ENCODE measurements at regions not wholly inside any gene's neighbourhood (a gene's known extent, or its start where the extent isn't known, plus 50 kb on each side); places are given as distances from the start of the nearest gene placed in this dataset.

- Histone ChIP-seq H3K4me2 (ENCODE audit: low read depth, low read length, poor library complexity, severe bottlenecking) (no peak overlapping the region), H3K27ac (ENCODE audit: low read length) (no peak overlapping the region)
Measured at GRCh38 chrX:87236830-87237440, 280.7 kb upstream of the KLHL4 start.

GRCh38 chrX:87265518-87265917 is 252.1 kb upstream of the KLHL4 start:
- H4K20me1 ChIP-seq (ENCODE audit: insufficient read depth, low read depth, low read length), result no peaks in the 10 kb centered on the region
- no peaks in the 10 kb centered on the region for H3K9me2 ChIP-seq (replicated peaks; ENCODE audit: insufficient read depth, low read length)
- H3K27ac ChIP-seq (ENCODE audit: low read length), result no peak overlapping the region
- no peak overlapping the region for H3K4me2 ChIP-seq (ENCODE audit: low read depth, low read length, poor library complexity, severe bottlenecking)
- no peaks in the 10 kb centered on the region; the same call in 1 of the 2 replicates for H3K36me3 ChIP-seq (ENCODE audit: insufficient read depth, low read length)
- H3K4me3 ChIP-seq (ENCODE audit: low read length), result no peak overlapping the region
- no peak overlapping the region for H2AFZ ChIP-seq (ENCODE audit: low read length)
- H3K9me3 ChIP-seq (ENCODE audit: low read length), result peaks cover 29% of the 10 kb centered on the region
- DNase-seq, result no peak
- H3K9ac ChIP-seq (ENCODE audit: low read length), result no peak overlapping the region
- no peaks in the 10 kb centered on the region for H3K79me2 ChIP-seq (ENCODE audit: low read length)
- H3K4me1 ChIP-seq (ENCODE audit: low read length), result no peaks in the 10 kb centered on the region
- no peaks in the 10 kb centered on the region for H3K27me3 ChIP-seq (ENCODE audit: low read length)

More at GRCh38 chrX:87236830-87237440, 280.7 kb upstream of the KLHL4 start:
- H3K36me3 ChIP-seq (ENCODE audit: insufficient read depth, low read length), result no peaks in the 10 kb centered on the region
- DNase-seq, result no peak
- H2AFZ ChIP-seq (ENCODE audit: low read length), result no peak overlapping the region
- H4K20me1 ChIP-seq (ENCODE audit: insufficient read depth, low read depth, low read length), result no peaks in the 10 kb centered on the region
- H3K79me2 ChIP-seq (ENCODE audit: low read length), result no peaks in the 10 kb centered on the region
- no peaks in the 10 kb centered on the region for H3K4me1 ChIP-seq (ENCODE audit: low read length)
- no peak overlapping the region for H3K9ac ChIP-seq (ENCODE audit: low read length)
- no peaks in the 10 kb centered on the region for H3K27me3 ChIP-seq (ENCODE audit: low read length)
- peaks cover 17% of the 10 kb centered on the region; the same call in 1 of the 2 replicates for H3K9me3 ChIP-seq (ENCODE audit: low read length)
- no peaks in the 10 kb centered on the region for H3K9me2 ChIP-seq (replicated peaks; ENCODE audit: insufficient read depth, low read length)
- H3K4me3 ChIP-seq (ENCODE audit: low read length), result no peak overlapping the region

- Histone ChIP-seq H3K27me3 (ENCODE audit: low read length) (no peaks in the 10 kb centered on the region), H3K4me3 (ENCODE audit: low read length) (no peak overlapping the region), H3K36me3 (ENCODE audit: insufficient read depth, low read length) (no peaks in the 10 kb centered on the region), H3K9me3 (ENCODE audit: low read length) (peaks cover 15% of the 10 kb centered on the region), H2AFZ (ENCODE audit: low read length) (no peak overlapping the region), H3K27ac (ENCODE audit: low read length) (no peak overlapping the region), H3K4me1 (ENCODE audit: low read length) (no peaks in the 10 kb centered on the region), H3K9me2 (replicated peaks; ENCODE audit: insufficient read depth, low read length) (no peaks in the 10 kb centered on the region), H3K79me2 (ENCODE audit: low read length) (no peaks in the 10 kb centered on the region), H4K20me1 (ENCODE audit: insufficient read depth, low read depth, low read length) (no peaks in the 10 kb centered on the region), H3K4me2 (ENCODE audit: low read depth, low read length, poor library complexity, severe bottlenecking) (no peak overlapping the region), H3K9ac (ENCODE audit: low read length) (no peak overlapping the region)
- no peak for DNase-seq
Measured at GRCh38 chrX:87272491-87272890, 245.1 kb upstream of the KLHL4 start.

- H3K4me1 ChIP-seq (ENCODE audit: low read length), result no peaks in the 10 kb centered on the region
- no peak overlapping the region for H3K4me3 ChIP-seq (ENCODE audit: low read length)
- H3K4me2 ChIP-seq (ENCODE audit: low read depth, low read length, poor library complexity, severe bottlenecking), result no peak overlapping the region
- no peaks in the 10 kb centered on the region for H3K27me3 ChIP-seq (ENCODE audit: low read length)
- H2AFZ ChIP-seq (ENCODE audit: low read length), result no peak overlapping the region
- no peak overlapping the region for H3K9ac ChIP-seq (ENCODE audit: low read length)
- H3K36me3 ChIP-seq (ENCODE audit: insufficient read depth, low read length), result no peaks in the 10 kb centered on the region
- no peak overlapping the region for H3K27ac ChIP-seq (ENCODE audit: low read length)
- H3K9me3 ChIP-seq (ENCODE audit: low read length), result peaks cover 3% of the 10 kb centered on the region; the same call in 1 of the 2 replicates
- H3K79me2 ChIP-seq (ENCODE audit: low read length), result no peaks in the 10 kb centered on the region
- peak; percentile 75 for DNase-seq
- H3K9me2 ChIP-seq (replicated peaks; ENCODE audit: insufficient read depth, low read length), result no peaks in the 10 kb centered on the region
- no peaks in the 10 kb centered on the region for H4K20me1 ChIP-seq (ENCODE audit: insufficient read depth, low read depth, low read length)
Measured at GRCh38 chrX:87299563-87300160, 217.9 kb upstream of the KLHL4 start.

- no peak overlapping the region for H2AFZ ChIP-seq (ENCODE audit: low read length)
- H3K27me3 ChIP-seq (ENCODE audit: low read length), result no peaks in the 10 kb centered on the region
- no peak overlapping the region for H3K9ac ChIP-seq (ENCODE audit: low read length)
- no peak overlapping the region for H3K4me3 ChIP-seq (ENCODE audit: low read length)
- no peak overlapping the region for H3K27ac ChIP-seq (ENCODE audit: low read length)
- H3K36me3 ChIP-seq (ENCODE audit: insufficient read depth, low read length), result no peaks in the 10 kb centered on the region
- no peak overlapping the region for H3K4me2 ChIP-seq (ENCODE audit: low read depth, low read length, poor library complexity, severe bottlenecking)
- no peaks in the 10 kb centered on the region for H3K79me2 ChIP-seq (ENCODE audit: low read length)
- H3K9me3 ChIP-seq (ENCODE audit: low read length), result no peaks in the 10 kb centered on the region
- no peak for DNase-seq
- H3K4me1 ChIP-seq (ENCODE audit: low read length), result no peaks in the 10 kb centered on the region
- no peaks in the 10 kb centered on the region for H4K20me1 ChIP-seq (ENCODE audit: insufficient read depth, low read depth, low read length)
- H3K9me2 ChIP-seq (replicated peaks; ENCODE audit: insufficient read depth, low read length), result no peaks in the 10 kb centered on the region
Measured at GRCh38 chrX:87310780-87311179, 206.8 kb upstream of the KLHL4 start.

GRCh38 chrX:87327267-87327666 is 190.3 kb upstream of the KLHL4 start:
- H2AFZ ChIP-seq (ENCODE audit: low read length), result no peak overlapping the region

GRCh38 chrX:87337267-87337666 is 180.3 kb upstream of the KLHL4 start:
- H3K36me3 ChIP-seq (ENCODE audit: insufficient read depth, low read length), result no peaks in the 10 kb centered on the region
- H2AFZ ChIP-seq (ENCODE audit: low read length), result no peak overlapping the region
- DNase-seq, result no peak
- no peaks in the 10 kb centered on the region for H3K79me2 ChIP-seq (ENCODE audit: low read length)
- H3K9ac ChIP-seq (ENCODE audit: low read length), result no peak overlapping the region
- no peaks in the 10 kb centered on the region for H3K9me3 ChIP-seq (ENCODE audit: low read length)
- no peaks in the 10 kb centered on the region for H3K4me1 ChIP-seq (ENCODE audit: low read length)
- H4K20me1 ChIP-seq (ENCODE audit: insufficient read depth, low read depth, low read length), result no peaks in the 10 kb centered on the region
- no peak overlapping the region for H3K4me3 ChIP-seq (ENCODE audit: low read length)
- H3K27ac ChIP-seq (ENCODE audit: low read length), result no peak overlapping the region
- H3K27me3 ChIP-seq (ENCODE audit: low read length), result no peaks in the 10 kb centered on the region
- no peak overlapping the region for H3K4me2 ChIP-seq (ENCODE audit: low read depth, low read length, poor library complexity, severe bottlenecking)
- no peaks in the 10 kb centered on the region for H3K9me2 ChIP-seq (replicated peaks; ENCODE audit: insufficient read depth, low read length)

More at GRCh38 chrX:87327267-87327666, 190.3 kb upstream of the KLHL4 start:
- Histone ChIP-seq H3K36me3 (ENCODE audit: insufficient read depth, low read length) (no peaks in the 10 kb centered on the region), H3K27me3 (ENCODE audit: low read length) (no peaks in the 10 kb centered on the region), H3K4me2 (ENCODE audit: low read depth, low read length, poor library complexity, severe bottlenecking) (no peak overlapping the region), H3K79me2 (ENCODE audit: low read length) (no peaks in the 10 kb centered on the region), H3K9me3 (ENCODE audit: low read length) (peaks cover 4% of the 10 kb centered on the region), H3K27ac (ENCODE audit: low read length) (no peak overlapping the region), H3K9ac (ENCODE audit: low read length) (no peak overlapping the region), H3K9me2 (replicated peaks; ENCODE audit: insufficient read depth, low read length) (no peaks in the 10 kb centered on the region), H3K4me3 (ENCODE audit: low read length) (no peak overlapping the region), H4K20me1 (ENCODE audit: insufficient read depth, low read depth, low read length) (no peaks in the 10 kb centered on the region), H3K4me1 (ENCODE audit: low read length) (no peaks in the 10 kb centered on the region)
- DNase-seq, result no peak

GRCh38 chrX:87338510-87338909 is 179.1 kb upstream of the KLHL4 start:
- H3K4me1 ChIP-seq (ENCODE audit: low read length), result no peaks in the 10 kb centered on the region
- H2AFZ ChIP-seq (ENCODE audit: low read length), result no peak overlapping the region
- no peaks in the 10 kb centered on the region for H3K9me2 ChIP-seq (replicated peaks; ENCODE audit: insufficient read depth, low read length)
- H3K9me3 ChIP-seq (ENCODE audit: low read length), result no peaks in the 10 kb centered on the region
- peak; percentile 78 for DNase-seq
- H3K79me2 ChIP-seq (ENCODE audit: low read length), result no peaks in the 10 kb centered on the region
- H3K27ac ChIP-seq (ENCODE audit: low read length), result no peak overlapping the region
- no peaks in the 10 kb centered on the region for H3K27me3 ChIP-seq (ENCODE audit: low read length)
- H3K9ac ChIP-seq (ENCODE audit: low read length), result no peak overlapping the region
- H4K20me1 ChIP-seq (ENCODE audit: insufficient read depth, low read depth, low read length), result no peaks in the 10 kb centered on the region
- H3K4me3 ChIP-seq (ENCODE audit: low read length), result no peak overlapping the region
- no peaks in the 10 kb centered on the region for H3K36me3 ChIP-seq (ENCODE audit: insufficient read depth, low read length)
- H3K4me2 ChIP-seq (ENCODE audit: low read depth, low read length, poor library complexity, severe bottlenecking), result no peak overlapping the region
